ENCODE measurements at regions not wholly inside any gene's neighbourhood (a gene's known extent, or its start where the extent isn't known, plus 50 kb on each side); places are given as distances from the start of the nearest gene placed in this dataset.

DNA sequence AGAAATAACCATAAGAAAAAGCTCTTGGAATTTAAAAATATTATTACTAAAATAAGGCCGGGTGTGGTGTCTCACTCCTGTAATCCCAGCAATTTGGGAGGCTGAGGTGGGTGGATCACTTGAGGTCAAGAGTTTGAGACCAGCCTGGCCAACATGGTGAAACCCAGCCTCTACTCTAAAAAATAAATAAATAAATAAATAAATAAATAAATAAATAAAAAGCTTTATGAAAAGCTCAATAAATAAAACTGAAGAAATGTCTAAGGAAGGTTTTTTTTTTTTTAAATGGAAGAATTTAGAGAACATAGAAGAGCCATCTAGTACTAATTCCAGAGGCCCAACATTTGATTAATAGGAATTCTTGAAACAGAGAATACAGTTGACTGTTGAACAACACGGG, 249.1 kb upstream of the PROX1 start:
- H3K4me1 ChIP-seq (ENCODE audit: control insufficient read depth, insufficient read depth, low read length) = no peaks in the 10 kb centered on the region
- no peak overlapping the region for H3K4me3 ChIP-seq (ENCODE audit: low read length)
- no peaks in the 10 kb centered on the region for H3K27me3 ChIP-seq (replicated peaks; ENCODE audit: control insufficient read depth, insufficient read depth, low read length)
- H3K9me3 ChIP-seq (ENCODE audit: control insufficient read depth, low read length) = peaks cover 8% of the 10 kb centered on the region
- H3K36me3 ChIP-seq (ENCODE audit: control insufficient read depth, insufficient read depth, low read length, severe bottlenecking) = no peaks in the 10 kb centered on the region
- DNase-seq (ENCODE audit: low read depth) = no peak
- H3K9ac ChIP-seq (ENCODE audit: low read length) = no peak overlapping the region

DNA sequence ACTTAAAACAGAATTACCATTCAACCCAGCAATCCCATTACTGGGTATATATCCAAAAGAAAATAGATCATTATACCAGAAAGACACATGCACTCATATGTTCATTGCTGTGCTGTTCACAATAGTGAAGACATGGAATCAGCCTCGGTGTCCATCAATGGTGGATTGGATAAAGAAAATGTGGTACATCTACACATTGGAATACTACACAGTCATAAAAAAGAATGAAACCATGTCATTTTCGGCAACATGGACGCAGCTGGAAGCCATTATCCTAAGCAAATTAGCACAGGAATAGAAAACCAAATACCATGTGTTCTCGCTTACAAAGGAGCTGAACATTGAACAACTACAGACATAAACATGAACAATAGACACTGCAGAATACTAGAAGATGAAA, 244.8 kb upstream of the PROX1 start:
- DNase-seq (ENCODE audit: low read depth) = no peak
- H3K27me3 ChIP-seq (replicated peaks; ENCODE audit: control insufficient read depth, insufficient read depth, low read length) = no peaks in the 10 kb centered on the region
- H3K4me3 ChIP-seq (ENCODE audit: low read length) = no peak overlapping the region
- H3K4me1 ChIP-seq (ENCODE audit: control insufficient read depth, insufficient read depth, low read length) = no peaks in the 10 kb centered on the region
- H3K9ac ChIP-seq (ENCODE audit: low read length) = no peak overlapping the region
- no peaks in the 10 kb centered on the region for H3K36me3 ChIP-seq (ENCODE audit: control insufficient read depth, insufficient read depth, low read length, severe bottlenecking)
- peaks cover 8% of the 10 kb centered on the region for H3K9me3 ChIP-seq (ENCODE audit: control insufficient read depth, low read length)

DNA sequence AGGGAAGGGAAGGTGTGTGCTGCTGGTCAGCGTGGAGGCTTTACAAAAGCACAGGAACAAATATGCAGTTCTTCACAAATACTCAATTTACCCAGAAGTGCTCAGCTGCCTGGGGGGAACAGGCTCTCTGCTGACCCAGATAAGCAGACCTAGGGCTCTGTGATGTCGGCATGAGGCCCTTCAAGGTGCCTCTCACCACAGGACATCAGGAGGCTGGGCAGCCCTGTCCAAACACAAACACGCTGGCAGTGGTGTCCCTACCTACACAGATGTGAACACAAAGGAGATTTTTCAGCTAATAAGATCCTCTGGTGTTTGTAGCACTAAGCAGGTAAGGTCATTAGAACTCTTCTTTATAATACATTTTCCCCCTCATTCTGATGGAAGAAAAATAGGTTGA, 243.0 kb upstream of the PROX1 start:
- H3K36me3 ChIP-seq (ENCODE audit: control insufficient read depth, insufficient read depth, low read length, severe bottlenecking) = no peaks in the 10 kb centered on the region
- no peaks in the 10 kb centered on the region for H3K4me1 ChIP-seq (ENCODE audit: control insufficient read depth, insufficient read depth, low read length)
- H3K9me3 ChIP-seq (ENCODE audit: control insufficient read depth, low read length) = peaks cover 8% of the 10 kb centered on the region
- DNase-seq (ENCODE audit: low read depth) = no peak
- no peak overlapping the region for H3K4me3 ChIP-seq (ENCODE audit: low read length)
- no peaks in the 10 kb centered on the region for H3K27me3 ChIP-seq (replicated peaks; ENCODE audit: control insufficient read depth, insufficient read depth, low read length)
- no peak overlapping the region for H3K9ac ChIP-seq (ENCODE audit: low read length)

DNA sequence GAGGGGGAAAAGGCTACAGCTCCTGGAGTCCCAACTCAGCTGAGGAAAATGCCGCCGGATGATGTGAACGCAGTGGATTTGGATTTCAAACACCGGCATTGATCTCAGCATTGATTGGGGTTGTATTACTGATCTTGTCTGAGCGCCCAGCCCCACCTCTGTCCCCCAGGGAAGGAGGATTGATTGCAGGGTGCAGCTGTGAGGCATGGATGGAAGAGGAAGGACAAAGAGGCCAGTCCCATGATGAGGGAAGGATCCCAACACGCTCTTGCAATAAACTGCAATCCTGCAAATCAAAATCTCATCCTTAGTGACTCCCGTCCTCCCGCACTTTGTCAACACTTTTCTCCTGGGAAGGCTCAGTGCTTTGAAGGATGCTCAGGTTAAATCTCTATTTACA, 242.3 kb upstream of the PROX1 start:
- Histone ChIP-seq H3K9ac (ENCODE audit: low read length) (no peak overlapping the region), H3K9me3 (ENCODE audit: control insufficient read depth, low read length) (peaks cover 8% of the 10 kb centered on the region), H3K36me3 (ENCODE audit: control insufficient read depth, insufficient read depth, low read length, severe bottlenecking) (no peaks in the 10 kb centered on the region), H3K4me3 (ENCODE audit: low read length) (no peak overlapping the region), H3K4me1 (ENCODE audit: control insufficient read depth, insufficient read depth, low read length) (no peaks in the 10 kb centered on the region), H3K27me3 (replicated peaks; ENCODE audit: control insufficient read depth, insufficient read depth, low read length) (no peaks in the 10 kb centered on the region)
- no peak for DNase-seq (ENCODE audit: low read depth)

DNA sequence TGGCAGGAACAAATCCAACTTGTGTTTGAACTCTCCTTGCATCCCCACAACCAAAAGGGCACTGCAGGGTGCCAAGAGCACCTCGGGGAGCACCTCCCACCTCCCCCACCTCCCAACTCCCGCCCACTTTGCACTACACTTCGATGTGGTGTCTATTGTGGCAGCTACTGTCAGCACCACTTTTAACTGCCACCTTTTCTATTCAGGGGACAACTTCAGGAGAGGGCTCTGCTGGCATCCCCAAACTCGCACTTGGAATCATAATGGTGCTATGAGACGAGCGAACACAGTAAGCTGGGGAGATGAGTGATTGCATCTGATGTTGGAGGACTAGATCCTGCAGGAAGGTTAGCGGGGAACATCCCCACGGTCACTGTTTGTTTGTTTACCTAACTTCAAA, 238.2 kb upstream of the PROX1 start:
- Histone ChIP-seq H3K4me3 (ENCODE audit: low read length) (no peak overlapping the region), H3K36me3 (ENCODE audit: control insufficient read depth, insufficient read depth, low read length, severe bottlenecking) (no peaks in the 10 kb centered on the region), H3K27me3 (replicated peaks; ENCODE audit: control insufficient read depth, insufficient read depth, low read length) (no peaks in the 10 kb centered on the region), H3K9me3 (ENCODE audit: control insufficient read depth, low read length) (peaks cover 7% of the 10 kb centered on the region), H3K4me1 (ENCODE audit: control insufficient read depth, insufficient read depth, low read length) (no peaks in the 10 kb centered on the region), H3K9ac (ENCODE audit: low read length) (no peak overlapping the region)
- DNase-seq (ENCODE audit: low read depth) = no peak

DNA sequence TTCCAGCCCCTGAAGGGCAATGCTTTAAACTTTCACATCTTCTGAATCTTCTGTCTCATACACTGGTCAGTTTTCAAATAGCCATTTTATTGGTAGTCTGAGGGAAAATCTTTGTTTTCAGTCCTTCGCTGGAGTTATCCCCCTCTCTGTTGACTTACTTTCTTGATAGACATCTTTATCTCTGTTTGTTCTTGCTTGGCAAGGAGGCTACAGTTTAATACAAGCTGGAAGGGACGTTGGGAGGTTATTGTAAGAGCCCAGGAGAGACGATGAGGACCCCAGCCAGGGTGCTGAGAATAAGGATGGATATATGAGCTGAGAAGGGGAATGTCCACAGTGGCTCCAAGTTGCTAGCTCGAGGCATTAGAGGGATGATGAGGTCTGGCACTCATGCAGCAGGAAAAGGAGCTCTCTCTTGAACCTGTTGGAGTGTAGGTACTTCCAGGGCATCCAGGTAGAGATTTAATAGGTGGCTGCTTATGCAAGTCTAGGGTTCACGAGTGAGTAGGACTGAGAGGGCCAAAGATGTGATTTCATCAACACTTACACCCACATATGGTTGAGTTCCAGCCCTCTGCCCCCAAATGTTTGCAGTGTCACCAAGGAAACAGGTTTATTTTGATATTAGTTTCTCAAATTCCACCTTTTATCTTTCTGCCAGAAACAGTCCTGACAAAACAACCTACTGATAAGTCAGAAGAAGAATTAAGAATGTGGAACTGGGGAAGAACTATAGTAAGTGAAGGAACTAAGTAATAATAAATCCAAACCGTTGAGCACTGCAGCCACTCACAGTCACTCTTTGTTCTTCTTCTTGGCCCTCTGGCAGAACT, 237.3 kb upstream of the PROX1 start:
- Histone ChIP-seq H3K4me1 (ENCODE audit: control insufficient read depth, insufficient read depth, low read length) (no peaks in the 10 kb centered on the region), H3K4me3 (ENCODE audit: low read length) (no peak overlapping the region), H3K9me3 (ENCODE audit: control insufficient read depth, low read length) (peaks cover 7% of the 10 kb centered on the region), H3K27me3 (replicated peaks; ENCODE audit: control insufficient read depth, insufficient read depth, low read length) (no peaks in the 10 kb centered on the region), H3K9ac (ENCODE audit: low read length) (no peak overlapping the region), H3K36me3 (ENCODE audit: control insufficient read depth, insufficient read depth, low read length, severe bottlenecking) (no peaks in the 10 kb centered on the region)
- DNase-seq (ENCODE audit: low read depth) = no peak

DNA sequence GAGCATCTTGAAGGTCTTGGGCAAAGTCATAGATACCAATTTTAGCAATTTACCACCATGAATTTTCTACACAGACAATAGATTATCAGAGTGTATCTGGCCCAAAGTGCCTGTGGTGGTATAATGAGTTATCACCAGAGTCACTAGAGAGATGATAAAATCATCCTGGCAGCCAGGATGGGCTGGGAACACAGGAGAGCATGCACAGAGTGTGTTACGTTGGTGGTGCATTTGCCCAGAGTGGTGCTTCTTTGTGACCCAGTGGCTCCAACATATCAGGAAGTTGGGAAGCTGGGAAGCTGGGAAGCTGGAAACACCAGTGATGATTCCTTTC, 236.7 kb upstream of the PROX1 start:
- Histone ChIP-seq H3K4me3 (ENCODE audit: low read length) (no peak overlapping the region), H3K9ac (ENCODE audit: low read length) (no peak overlapping the region), H3K9me3 (ENCODE audit: control insufficient read depth, low read length) (peaks cover 7% of the 10 kb centered on the region), H3K36me3 (ENCODE audit: control insufficient read depth, insufficient read depth, low read length, severe bottlenecking) (no peaks in the 10 kb centered on the region), H3K27me3 (replicated peaks; ENCODE audit: control insufficient read depth, insufficient read depth, low read length) (no peaks in the 10 kb centered on the region), H3K4me1 (ENCODE audit: control insufficient read depth, insufficient read depth, low read length) (no peaks in the 10 kb centered on the region)
- DNase-seq (ENCODE audit: low read depth) = no peak

DNA sequence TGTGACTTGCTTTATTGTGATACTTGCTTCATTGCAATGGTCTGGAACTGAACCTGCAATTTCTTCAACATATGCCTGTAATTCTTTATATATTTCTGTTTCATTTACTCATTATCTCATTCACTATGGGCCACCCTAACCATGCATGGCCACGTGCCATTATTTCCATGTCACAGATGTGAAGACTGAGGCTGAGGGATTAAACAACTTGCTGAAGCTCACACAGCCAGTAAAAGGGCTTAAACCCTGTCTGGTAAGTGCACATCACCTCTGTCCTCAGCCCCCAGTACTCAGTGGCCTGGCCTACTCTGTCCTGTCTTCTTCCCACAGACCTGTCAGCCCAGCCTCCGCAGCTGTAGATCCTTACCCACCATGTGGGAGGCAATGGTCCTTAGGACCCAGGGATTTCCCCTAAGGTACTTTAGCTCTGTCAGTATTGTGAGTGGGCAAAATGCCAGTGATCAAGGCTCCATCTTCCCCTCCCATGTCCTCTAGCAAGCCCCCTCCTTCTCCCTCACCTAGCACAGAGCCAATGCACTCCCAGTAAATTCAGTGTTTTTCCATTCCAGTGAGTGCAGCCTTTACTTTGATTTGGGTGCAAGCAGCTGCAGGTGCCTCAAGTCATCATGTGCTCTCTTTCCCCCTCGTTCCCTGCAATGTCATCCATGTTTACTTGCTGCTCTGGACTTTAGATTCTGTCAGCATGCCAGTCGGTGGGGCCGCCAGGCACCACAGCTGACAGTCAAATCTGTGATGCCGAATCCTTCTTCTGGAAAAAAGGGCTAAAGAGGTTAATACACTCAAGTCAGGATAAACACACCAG, 228.2 kb upstream of the PROX1 start:
- Histone ChIP-seq H3K9ac (ENCODE audit: low read length) (no peak overlapping the region), H3K4me1 (ENCODE audit: control insufficient read depth, insufficient read depth, low read length) (no peaks in the 10 kb centered on the region), H3K36me3 (ENCODE audit: control insufficient read depth, insufficient read depth, low read length, severe bottlenecking) (no peaks in the 10 kb centered on the region), H3K9me3 (ENCODE audit: control insufficient read depth, low read length) (no peaks in the 10 kb centered on the region), H3K4me3 (ENCODE audit: low read length) (no peak overlapping the region), H3K27me3 (replicated peaks; ENCODE audit: control insufficient read depth, insufficient read depth, low read length) (no peaks in the 10 kb centered on the region)
- no peak for DNase-seq (ENCODE audit: low read depth)

DNA sequence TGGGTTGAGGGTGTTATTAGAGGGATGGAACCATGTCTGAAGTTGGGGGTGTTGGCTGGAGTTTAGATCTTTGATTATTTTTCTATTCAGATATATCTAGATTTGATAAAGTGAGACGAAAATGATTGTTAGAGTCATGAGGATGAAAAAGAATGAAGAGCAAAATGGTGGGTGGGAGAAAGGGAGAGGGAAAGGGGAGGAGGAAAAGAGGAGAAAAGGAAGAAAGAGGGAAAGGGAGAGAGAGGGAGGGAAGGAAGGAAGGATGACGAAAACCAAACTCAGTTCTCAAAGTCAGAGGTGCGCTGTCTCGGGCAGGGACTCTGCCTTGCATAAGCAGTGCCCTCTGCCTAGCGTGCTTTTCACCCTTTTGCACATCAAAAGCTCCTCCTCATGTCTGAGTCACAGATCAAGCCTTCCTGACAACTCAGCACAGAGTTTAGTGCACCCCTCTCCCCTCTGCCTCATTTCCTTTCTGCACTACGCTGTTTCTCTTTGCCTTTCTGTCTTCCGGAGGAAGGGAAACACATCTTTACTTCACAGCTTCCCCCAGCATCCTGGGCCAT, 225.8 kb upstream of the PROX1 start:
- Histone ChIP-seq H3K27me3 (replicated peaks; ENCODE audit: control insufficient read depth, insufficient read depth, low read length) (no peaks in the 10 kb centered on the region), H3K9me3 (ENCODE audit: control insufficient read depth, low read length) (no peaks in the 10 kb centered on the region), H3K4me3 (ENCODE audit: low read length) (no peak overlapping the region), H3K4me1 (ENCODE audit: control insufficient read depth, insufficient read depth, low read length) (no peaks in the 10 kb centered on the region), H3K36me3 (ENCODE audit: control insufficient read depth, insufficient read depth, low read length, severe bottlenecking) (no peaks in the 10 kb centered on the region), H3K9ac (ENCODE audit: low read length) (no peak overlapping the region)
- no peak for DNase-seq (ENCODE audit: low read depth)

DNA sequence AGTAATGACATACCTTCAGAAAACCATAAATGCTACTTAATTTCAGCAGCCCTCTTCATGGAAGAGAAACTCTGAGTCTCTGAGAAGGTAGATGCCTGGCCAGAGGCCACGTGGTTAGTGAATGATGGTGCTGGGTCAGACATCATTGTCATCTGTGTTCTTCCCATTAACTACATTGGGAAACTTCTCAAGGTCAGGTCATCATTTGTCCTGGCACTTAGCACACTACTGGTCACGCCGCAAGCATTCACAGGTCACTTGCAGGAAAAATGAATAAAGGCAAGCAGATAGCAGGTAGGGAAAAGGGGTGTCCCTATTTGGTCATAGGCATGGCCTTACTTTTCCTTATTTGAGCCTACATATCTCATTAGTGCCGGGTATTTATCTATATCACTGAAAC, 220.1 kb upstream of the PROX1 start:
- H3K4me1 ChIP-seq (ENCODE audit: control insufficient read depth, insufficient read depth, low read length) = no peaks in the 10 kb centered on the region
- H3K4me3 ChIP-seq (ENCODE audit: low read length) = no peak overlapping the region
- no peaks in the 10 kb centered on the region for H3K36me3 ChIP-seq (ENCODE audit: control insufficient read depth, insufficient read depth, low read length, severe bottlenecking)
- no peak overlapping the region for H3K9ac ChIP-seq (ENCODE audit: low read length)
- no peak for DNase-seq (ENCODE audit: low read depth)
- H3K9me3 ChIP-seq (ENCODE audit: control insufficient read depth, low read length) = no peaks in the 10 kb centered on the region
- H3K27me3 ChIP-seq (replicated peaks; ENCODE audit: control insufficient read depth, insufficient read depth, low read length) = no peaks in the 10 kb centered on the region

DNA sequence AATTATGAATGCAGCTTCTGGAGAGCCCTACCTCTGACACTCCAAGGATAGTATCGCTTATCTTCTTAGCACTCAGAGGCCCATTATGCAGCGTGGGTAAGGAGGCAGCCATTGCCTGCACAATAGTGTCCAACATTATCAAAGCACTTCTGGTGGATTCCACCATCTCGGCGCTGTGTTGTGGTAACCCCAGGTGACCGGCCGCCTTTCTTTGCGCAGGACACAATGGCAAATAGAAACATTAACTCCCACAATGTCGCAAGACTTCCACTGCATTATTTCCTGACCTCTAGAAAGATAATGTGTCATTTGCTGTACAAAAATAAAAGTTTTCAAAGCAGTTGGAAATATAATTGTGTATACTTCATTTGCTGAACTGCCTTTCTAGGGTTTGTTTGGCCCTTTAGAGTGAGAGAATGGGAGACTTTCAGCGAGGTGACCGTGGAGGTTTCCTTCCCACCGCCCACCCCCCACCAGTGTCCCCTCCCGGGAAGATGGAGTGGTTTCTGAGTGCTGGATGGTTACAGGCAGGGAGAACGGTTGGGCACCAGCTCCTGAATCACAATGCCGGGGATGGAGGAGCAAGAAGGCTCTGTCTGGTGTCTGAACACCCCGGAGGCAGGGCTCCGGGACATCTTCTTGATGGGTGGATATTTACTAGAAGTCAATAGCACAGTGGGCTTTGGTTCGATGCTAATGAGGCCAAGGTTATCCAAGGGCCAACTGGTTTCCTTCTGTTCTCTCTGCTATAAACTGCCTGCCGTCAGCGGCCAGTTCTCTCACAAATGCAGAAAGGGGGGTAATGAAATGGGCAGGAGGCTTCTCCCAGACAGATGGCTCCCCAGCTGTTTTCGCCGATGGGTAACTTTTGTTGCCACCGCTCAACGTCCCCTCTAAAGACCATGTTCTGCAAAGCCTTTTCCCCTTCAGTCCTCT, 215.4 kb upstream of the PROX1 start:
- Histone ChIP-seq H3K4me3 (ENCODE audit: low read length) (no peak overlapping the region), H3K4me1 (ENCODE audit: control insufficient read depth, insufficient read depth, low read length) (no peaks in the 10 kb centered on the region), H3K9ac (ENCODE audit: low read length) (no peak overlapping the region), H3K27me3 (replicated peaks; ENCODE audit: control insufficient read depth, insufficient read depth, low read length) (no peaks in the 10 kb centered on the region), H3K9me3 (ENCODE audit: control insufficient read depth, low read length) (peaks cover 3% of the 10 kb centered on the region), H3K36me3 (ENCODE audit: control insufficient read depth, insufficient read depth, low read length, severe bottlenecking) (no peaks in the 10 kb centered on the region)
- no peak for DNase-seq (ENCODE audit: low read depth)

Data from adipocyte (in vitro differentiated cells).